ENCODE measurements at regions not wholly inside any gene's neighbourhood (a gene's known extent, or its start where the extent isn't known, plus 50 kb on each side); places are given as distances from the start of the nearest gene placed in this dataset.

DNA sequence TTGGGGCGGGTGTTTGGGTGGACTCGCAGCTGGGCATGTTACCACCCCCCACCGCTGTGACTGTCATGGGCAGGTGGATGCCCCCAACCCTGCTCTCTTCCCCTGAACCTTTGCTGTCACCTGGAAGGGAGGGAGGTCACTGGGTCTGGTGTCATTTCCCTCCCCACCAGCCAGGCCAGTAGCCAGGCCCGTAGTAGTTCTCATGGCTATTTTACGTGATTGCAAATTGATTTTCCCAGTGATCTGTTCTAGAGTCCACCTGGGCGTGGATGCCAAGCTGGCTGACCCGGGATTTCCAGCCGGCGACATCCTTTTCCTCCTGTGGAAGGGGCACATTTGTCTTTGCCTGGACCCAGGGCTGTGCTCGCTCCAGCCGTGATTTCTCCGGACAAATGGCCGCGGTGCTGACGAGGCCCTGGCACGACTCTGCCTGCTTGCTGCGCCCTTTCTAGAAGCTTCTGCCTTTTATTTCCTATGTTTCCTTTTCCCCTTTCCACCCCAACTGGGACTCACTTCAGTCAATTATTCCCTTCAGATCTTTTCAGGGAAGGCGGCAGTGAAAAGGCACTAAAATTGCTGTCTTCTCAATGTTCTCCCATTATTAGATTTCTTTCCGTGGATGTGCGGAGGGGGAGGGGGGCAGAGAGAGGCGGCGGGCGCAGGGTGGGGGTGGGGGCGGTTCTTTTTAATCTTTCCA is 226.9 kb upstream of the CIBAR2 start:
- Mint-ChIP-seq H3K36me3 (ENCODE audit: insufficient read depth in 2 of 2) (no peaks in the 10 kb centered on the region), H3K27ac (no peak overlapping the region), H3K27me3 (ENCODE audit: low read depth) (peaks cover 1% of the 10 kb centered on the region), H3K4me1 (ENCODE audit: low read depth) (peaks cover 12% of the 10 kb centered on the region), H3K9me3 (no peaks in the 10 kb centered on the region), H3K4me3 (no peak overlapping the region)
- no peak for ATAC-seq (replicated peaks in 1 of 2)
- DNase-seq, result no peak

DNA sequence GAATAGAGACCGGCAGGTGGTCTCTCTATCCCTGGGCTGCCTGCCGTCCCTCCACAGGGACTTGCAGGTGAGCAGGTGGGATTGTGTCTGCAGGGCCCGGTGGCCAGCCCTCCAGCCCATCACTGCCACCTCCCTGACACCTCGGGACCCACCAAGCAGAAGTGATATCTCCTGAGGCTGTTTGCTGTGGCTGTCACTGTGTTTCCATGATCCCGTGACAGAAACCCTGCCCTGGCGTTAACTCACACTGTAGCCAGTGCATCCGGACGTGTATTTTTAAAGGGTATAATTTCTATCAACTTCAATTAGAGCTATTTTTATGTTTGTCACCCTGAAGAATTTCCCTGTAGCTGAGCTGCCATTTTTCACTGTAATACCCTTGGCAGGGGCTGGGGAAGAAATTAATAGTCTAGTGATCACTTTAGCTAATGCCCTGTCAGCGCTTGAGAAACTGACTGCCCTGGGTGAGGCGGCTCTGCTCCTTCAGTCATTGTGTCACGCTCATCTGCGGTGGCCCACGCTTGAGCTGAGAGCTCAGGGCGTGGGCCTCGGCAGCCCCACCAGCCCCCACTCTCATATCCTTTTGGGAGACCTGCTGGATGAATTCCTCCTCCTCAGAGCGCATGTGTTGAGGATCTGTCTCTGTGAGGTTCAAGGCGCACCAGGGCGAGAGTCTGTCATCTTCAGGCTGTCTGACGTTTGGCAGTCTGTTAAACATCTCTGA is 229.9 kb upstream of the CIBAR2 start:
- no peak for ATAC-seq (replicated peaks in 1 of 2)

DNA sequence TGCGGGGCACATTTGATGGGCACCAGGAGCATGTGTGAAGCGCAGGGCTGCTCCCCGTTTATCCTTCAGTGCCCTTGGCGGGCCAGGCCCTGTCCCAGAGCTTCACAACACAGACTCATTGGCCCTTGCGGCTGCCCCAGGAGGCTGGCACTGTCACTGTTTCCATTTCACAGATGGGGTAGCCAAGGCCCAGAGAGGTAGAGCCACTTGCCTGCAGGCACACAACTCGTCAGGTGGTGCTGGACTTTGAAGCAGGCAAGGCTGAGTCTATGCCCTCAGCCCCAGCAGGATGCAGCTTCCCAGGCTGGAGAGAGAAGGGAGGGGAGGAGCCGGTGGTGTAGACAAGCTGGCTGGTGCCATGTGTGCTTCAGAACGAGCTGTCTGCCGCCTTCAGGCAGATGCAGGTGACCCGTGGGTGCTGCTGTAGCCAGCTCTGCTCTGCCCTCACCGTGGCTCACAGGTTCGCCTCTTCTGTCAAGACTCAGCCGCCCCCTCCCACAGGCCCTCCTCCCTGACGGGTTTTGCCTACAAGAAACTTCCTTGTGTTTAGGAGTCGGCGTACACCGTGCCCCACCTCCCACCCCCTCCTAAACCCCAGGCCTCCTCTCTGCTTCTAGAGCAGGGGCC is 232.3 kb upstream of the CIBAR2 start:
- Mint-ChIP-seq H3K27me3 (ENCODE audit: low read depth) (no peaks in the 10 kb centered on the region), H3K27ac (no peak overlapping the region), H3K9me3 (peaks cover 0 to 5% of the 10 kb centered on the region in 2 donors), H3K36me3 (ENCODE audit: insufficient read depth in 2 of 2) (no peaks in the 10 kb centered on the region), H3K4me3 (no peak overlapping the region), H3K4me1 (ENCODE audit: low read depth) (no peaks in the 10 kb centered on the region)
- no peak for ATAC-seq (replicated peaks in 1 of 2)
- DNase-seq, result no peak

More for the DNA sequence above, 229.9 kb upstream of the CIBAR2 start:
- Mint-ChIP-seq H3K4me1 (ENCODE audit: low read depth) (no peaks in the 10 kb centered on the region), H3K4me3 (no peak overlapping the region), H3K27ac (no peak overlapping the region), H3K36me3 (ENCODE audit: insufficient read depth in 2 of 2) (no peaks in the 10 kb centered on the region), H3K9me3 (peaks cover 0 to 5% of the 10 kb centered on the region in 2 donors), H3K27me3 (ENCODE audit: low read depth) (no peaks in the 10 kb centered on the region)
- DNase-seq, result no peak

DNA sequence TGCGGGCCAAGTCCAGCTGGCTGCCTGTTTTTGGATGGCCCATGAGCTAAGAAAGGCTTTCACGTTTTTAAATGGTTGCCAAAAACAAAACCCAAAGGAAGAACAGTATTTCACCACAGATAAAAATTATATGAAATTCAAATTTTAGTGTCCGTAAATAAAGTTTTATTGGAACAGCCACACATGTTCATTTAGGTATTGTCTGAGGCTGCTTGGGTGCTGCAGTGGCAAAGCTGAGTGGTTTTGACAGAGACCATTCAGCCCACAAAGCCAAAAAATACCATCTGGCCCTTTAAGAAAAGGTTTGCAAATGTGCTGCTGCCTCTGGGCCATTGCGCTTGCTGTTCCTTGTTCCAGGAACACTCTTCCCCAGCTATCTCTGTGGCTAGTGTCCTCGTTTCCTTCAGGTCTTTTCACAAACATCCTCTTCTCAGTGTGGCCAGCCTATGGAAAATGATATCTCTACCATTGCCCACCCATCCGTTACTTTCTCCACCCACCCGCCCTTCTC is 232.9 kb upstream of the CIBAR2 start:
- Mint-ChIP-seq H3K27me3 (ENCODE audit: low read depth) (no peaks in the 10 kb centered on the region), H3K4me1 (ENCODE audit: low read depth) (no peaks in the 10 kb centered on the region), H3K4me3 (no peak overlapping the region), H3K36me3 (ENCODE audit: insufficient read depth in 2 of 2) (no peaks in the 10 kb centered on the region), H3K9me3 (peaks cover 0 to 5% of the 10 kb centered on the region in 2 donors), H3K27ac (no peak overlapping the region)
- ATAC-seq (replicated peaks in 1 of 2) (no peak), DNase-seq (no peak)

DNA sequence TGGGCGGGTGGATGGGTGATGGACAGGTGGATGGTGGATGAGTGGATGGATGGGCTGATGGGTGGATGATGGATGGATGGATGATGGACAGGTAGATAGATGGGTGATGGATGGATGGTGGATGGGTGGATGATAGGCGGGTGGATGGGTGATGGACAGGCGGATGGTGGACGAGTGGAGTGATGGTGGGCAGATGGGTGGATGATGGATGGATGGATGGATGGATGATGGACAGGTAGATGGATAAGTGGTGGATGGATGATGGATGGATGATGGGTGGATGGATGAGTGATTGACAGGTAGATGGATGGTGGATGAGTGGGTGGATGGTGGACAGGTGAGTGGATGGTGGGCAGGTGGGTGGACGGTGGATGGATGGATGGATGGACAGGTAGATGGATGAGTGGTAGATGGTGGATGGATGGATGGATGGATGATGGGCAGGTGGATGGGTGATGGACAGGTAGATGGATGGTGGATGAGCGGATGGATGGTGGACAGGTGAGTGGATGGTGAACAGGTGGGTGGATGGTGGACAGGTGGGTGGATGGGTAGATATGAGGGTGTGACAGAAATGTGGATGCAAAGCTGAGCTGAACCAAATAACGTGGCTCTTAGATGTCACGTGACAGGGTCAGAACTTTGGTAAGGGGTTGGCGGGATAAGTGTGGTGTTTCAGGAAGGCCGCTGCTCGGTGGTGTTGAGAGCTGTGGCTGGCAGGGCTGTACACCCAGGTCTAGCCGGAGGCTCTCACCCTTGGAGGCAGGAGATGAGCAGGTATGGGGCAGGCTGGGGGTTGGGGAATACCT is 234.3 kb upstream of the CIBAR2 start:
- ATAC-seq (replicated peaks in 1 of 2), result no peak
- Mint-ChIP-seq H3K4me3 (no peak overlapping the region), H3K27ac (no peak overlapping the region), H3K4me1 (ENCODE audit: low read depth) (no peaks in the 10 kb centered on the region), H3K36me3 (ENCODE audit: insufficient read depth in 2 of 2) (no peaks in the 10 kb centered on the region), H3K27me3 (ENCODE audit: low read depth) (no peaks in the 10 kb centered on the region), H3K9me3 (peaks cover 0 to 5% of the 10 kb centered on the region in 2 donors)
- no peak for DNase-seq

DNA sequence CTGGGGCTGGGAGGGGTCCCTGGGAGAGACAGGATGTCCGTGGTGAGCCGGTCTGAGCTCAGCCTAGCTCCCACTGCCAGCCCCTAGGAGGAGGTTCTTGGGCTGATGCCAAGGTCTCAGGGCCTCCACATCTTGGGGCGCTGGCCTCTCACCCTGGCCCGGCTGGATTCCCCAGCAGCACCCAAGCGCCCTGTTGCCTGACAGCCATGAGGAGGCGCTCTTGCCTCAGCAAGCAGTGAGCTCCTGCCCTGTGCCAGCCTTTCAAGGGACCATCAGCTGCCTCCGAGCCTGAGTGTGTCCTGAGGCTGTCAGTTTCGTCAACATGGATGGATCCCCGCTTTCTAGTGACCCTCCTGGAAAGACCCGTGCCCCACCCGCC is 234.9 kb upstream of the CIBAR2 start:
- H3K27ac Mint-ChIP-seq, result no peak overlapping the region
- peak in 1 of 2 donors; percentile 37 for ATAC-seq (replicated peaks in 1 of 2)

DNA sequence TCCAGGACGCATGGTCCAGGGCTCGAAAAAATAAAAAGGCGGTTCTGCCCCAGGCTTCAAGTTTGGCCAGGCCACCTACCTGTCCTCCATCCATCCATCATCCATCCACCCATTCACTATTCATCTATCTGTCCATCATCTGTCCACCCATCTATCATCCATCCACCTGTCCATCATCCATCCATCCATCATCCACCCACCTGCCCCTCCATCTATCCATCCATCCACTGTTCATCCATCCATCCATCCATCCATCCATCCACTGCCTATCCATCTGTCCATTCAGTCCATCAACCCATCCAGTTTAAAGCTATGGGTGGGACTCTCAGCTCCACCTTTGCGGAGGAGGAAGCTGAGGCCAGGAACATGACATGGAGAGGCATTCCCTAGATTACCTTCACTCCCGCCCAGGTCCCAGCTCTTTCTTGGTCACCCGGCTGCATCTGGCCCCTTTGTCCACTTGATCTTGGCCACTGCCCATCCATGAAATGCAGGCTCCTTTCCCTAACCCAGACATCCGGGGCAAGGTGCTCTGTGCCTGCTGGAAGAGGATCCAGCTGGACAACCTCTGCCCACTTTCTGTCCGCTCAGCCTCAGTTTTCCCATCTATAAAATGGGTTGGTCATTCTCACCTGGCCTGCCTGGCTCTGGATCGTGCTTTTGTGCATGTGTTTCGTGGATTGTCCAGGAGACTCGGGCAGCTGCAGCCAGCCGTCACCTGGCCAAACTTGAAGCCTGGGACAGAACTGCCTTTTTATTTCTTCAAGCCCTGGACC is 236.0 kb upstream of the CIBAR2 start:
- Mint-ChIP-seq H3K9me3 (peaks cover 0 to 8% of the 10 kb centered on the region in 2 donors), H3K4me1 (ENCODE audit: low read depth) (no peaks in the 10 kb centered on the region), H3K27ac (no peak overlapping the region), H3K27me3 (ENCODE audit: low read depth) (no peaks in the 10 kb centered on the region), H3K36me3 (ENCODE audit: insufficient read depth in 2 of 2) (no peaks in the 10 kb centered on the region), H3K4me3 (no peak overlapping the region)
- no peak for ATAC-seq (replicated peaks in 1 of 2)
- no peak for DNase-seq

More for the DNA sequence above, 234.9 kb upstream of the CIBAR2 start:
- H3K4me3 Mint-ChIP-seq, result no peak overlapping the region
- DNase-seq, result peak in 1 of 2 donors; percentile 11
- no peaks in the 10 kb centered on the region for H3K4me1 Mint-ChIP-seq (ENCODE audit: low read depth)
- H3K36me3 Mint-ChIP-seq (ENCODE audit: insufficient read depth in 2 of 2), result no peaks in the 10 kb centered on the region
- H3K9me3 Mint-ChIP-seq, result peaks cover 0 to 5% of the 10 kb centered on the region in 2 donors
- H3K27me3 Mint-ChIP-seq (ENCODE audit: low read depth), result no peaks in the 10 kb centered on the region

DNA sequence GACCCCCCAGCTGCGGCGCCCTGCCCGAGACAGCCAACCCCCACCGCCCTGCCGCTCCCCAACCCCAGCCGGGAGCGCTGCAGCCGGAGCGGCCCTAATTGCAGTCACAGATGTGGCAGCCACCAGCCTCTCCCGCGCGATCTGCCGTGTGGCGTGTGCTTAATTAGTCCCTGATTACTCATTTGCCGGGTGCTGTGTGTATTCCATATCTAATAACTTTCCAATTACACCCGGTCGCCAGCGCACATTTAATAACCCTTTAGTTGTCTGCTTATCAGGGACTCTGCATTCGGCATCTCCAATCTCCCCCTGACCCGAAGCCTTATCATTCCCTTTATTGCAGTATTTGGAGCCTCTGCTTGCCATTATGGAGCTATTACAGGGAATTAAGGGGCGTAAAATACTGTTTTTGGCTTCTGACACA is 236.7 kb upstream of the CIBAR2 start:
- no peak for ATAC-seq (replicated peaks in 1 of 2)
- no peak overlapping the region for H3K4me3 Mint-ChIP-seq
- H3K4me1 Mint-ChIP-seq (ENCODE audit: low read depth), result no peaks in the 10 kb centered on the region
- H3K27me3 Mint-ChIP-seq (ENCODE audit: low read depth), result no peaks in the 10 kb centered on the region
- DNase-seq, result no peak
- H3K27ac Mint-ChIP-seq, result no peak overlapping the region
- H3K36me3 Mint-ChIP-seq (ENCODE audit: insufficient read depth in 2 of 2), result no peaks in the 10 kb centered on the region
- peaks cover 0 to 8% of the 10 kb centered on the region in 2 donors for H3K9me3 Mint-ChIP-seq

DNA sequence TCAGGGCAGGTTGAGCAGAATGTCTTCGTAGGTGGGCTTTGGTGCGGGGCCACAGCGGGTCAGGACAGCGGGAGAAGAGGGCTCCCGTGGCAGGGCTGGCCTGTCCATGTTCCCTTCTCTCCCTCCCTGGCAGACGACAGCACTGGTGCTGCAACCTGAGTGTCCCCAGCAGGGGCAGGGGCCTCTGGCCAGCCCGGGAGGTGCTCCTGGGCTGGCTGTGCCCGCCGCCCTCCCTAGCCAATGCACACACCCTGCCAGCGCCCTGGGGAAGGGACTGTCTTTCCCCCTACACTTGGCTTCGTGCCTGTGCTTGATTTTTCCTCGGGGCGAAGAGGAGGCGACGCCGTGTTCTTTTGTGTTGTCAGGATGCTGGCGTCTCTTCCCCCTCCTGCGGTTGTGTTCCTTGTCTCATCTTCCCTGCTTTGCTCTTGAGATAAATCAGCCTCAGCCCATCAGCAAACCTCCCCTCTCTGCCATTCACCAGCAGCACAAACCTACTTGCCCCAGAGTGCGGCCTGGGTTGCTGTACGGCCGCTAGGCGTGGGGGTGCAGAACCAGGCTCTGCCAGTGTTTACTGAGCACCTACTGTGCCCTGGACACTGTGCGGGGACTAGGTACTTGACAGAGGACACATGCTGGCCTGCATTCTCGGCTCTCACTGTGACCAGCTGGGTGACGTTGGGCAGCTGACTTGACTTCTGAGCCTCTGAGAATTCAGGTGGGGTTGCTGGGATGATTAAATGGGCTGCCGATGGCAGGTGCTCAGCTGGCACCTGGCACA is 237.3 kb upstream of the CIBAR2 start:
- Mint-ChIP-seq H3K9me3 (peaks cover 0 to 8% of the 10 kb centered on the region in 2 donors), H3K4me3 (no peak overlapping the region), H3K4me1 (ENCODE audit: low read depth) (no peaks in the 10 kb centered on the region), H3K36me3 (ENCODE audit: insufficient read depth in 2 of 2) (peaks cover 0 to 3% of the 10 kb centered on the region in 2 donors), H3K27me3 (ENCODE audit: low read depth) (no peaks in the 10 kb centered on the region), H3K27ac (no peak overlapping the region)
- ATAC-seq (replicated peaks in 1 of 2), result no peak
- DNase-seq, result no peak

DNA sequence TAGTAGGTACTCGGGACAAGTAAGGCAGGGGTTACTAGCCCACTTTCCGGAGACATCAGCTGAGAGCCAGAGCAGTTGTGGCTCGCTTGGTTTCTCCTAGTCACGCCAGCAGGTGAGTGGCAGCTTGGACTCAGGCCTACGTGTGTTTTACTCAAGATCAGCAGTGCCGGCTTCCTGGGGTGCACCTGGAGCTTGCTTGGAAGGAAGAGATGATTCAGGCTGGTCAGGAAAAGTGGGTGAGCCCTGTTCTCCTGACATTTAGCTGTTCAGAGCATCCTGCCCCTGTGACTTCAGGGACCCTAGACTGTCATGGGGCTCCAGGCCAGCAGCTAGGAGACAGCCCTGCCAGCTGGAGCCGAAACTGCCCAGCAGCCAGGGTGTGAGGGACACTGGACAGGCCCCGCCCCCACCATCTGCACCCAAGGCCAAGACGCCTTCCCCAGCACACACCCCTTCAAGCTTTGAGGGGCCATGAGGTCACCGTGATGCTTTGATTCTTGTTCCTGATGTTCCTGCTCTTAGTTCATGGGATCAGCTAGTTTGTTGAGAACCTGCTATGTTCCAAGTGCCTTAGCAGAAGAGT is 238.0 kb upstream of the CIBAR2 start:
- H3K4me1 Mint-ChIP-seq (ENCODE audit: low read depth), result no peaks in the 10 kb centered on the region
- peaks cover 0 to 8% of the 10 kb centered on the region in 2 donors for H3K9me3 Mint-ChIP-seq
- H3K27me3 Mint-ChIP-seq (ENCODE audit: low read depth), result no peaks in the 10 kb centered on the region
- no peak overlapping the region for H3K4me3 Mint-ChIP-seq
- no peak for ATAC-seq (replicated peaks in 1 of 2)
- no peak for DNase-seq
- peaks cover 0 to 3% of the 10 kb centered on the region in 2 donors for H3K36me3 Mint-ChIP-seq (ENCODE audit: insufficient read depth in 2 of 2)
- H3K27ac Mint-ChIP-seq, result no peak overlapping the region

DNA sequence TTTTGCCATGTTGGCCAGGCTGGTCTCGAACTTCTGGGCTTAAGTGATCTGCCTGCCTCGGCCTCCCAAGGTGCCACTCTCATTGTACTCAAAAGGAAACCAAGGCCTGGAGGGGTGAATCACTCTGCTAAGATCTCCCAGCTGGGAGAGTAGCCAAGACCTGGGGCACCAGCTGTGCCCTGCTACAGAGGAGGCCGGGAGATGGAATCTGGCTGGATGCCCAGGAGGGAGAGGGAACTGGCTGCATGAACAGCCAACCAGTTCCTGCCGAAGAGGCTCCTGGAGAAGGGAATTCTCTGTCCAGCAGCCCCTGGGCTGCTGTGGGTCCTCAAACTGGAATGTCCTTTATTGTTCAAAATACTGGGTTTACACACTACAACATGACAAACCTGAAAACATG is 238.7 kb upstream of the CIBAR2 start:
- H3K27me3 Mint-ChIP-seq (ENCODE audit: low read depth), result no peaks in the 10 kb centered on the region
- ATAC-seq (replicated peaks in 1 of 2) (no peak), DNase-seq (no peak)
- no peaks in the 10 kb centered on the region for H3K4me1 Mint-ChIP-seq (ENCODE audit: low read depth)
- H3K9me3 Mint-ChIP-seq, result peaks cover 0 to 6% of the 10 kb centered on the region in 2 donors
- no peak overlapping the region for H3K4me3 Mint-ChIP-seq
- peaks cover 0 to 3% of the 10 kb centered on the region in 2 donors for H3K36me3 Mint-ChIP-seq (ENCODE audit: insufficient read depth in 2 of 2)
- no peak overlapping the region for H3K27ac Mint-ChIP-seq

All from activated T-cell treated with anti-CD3 and anti-CD28 coated beads, Interleukin-2, amount 50 U/mL, for 72 hours (primary cell).